Suppressor macrophage (primary cell): ENCODE measurements at regions not wholly inside any gene's neighbourhood (a gene's known extent, or its start where the extent isn't known, plus 50 kb on each side); places are given as distances from the start of the nearest gene placed in this dataset.

Source experiments
- DNase-seq, 4 experiments: peaks; one replicate each; pipeline ENCODE4 v3.0.0-alpha.2; 2020 to 2022

- no peak for DNase-seq
Measured at GRCh38 chr11:95508219-95508890, 277.4 kb upstream of the SESN3 start.

- DNase-seq, result no peak
Measured at GRCh38 chr11:95507794-95508193, 276.8 kb upstream of the SESN3 start.

- DNase-seq, result no peak
Measured at GRCh38 chr11:95506777-95507176, 275.8 kb upstream of the SESN3 start.

- peak; percentile 45 to 79 (median 72) for DNase-seq
Measured at GRCh38 chr11:95505927-95506426, 275.0 kb upstream of the SESN3 start.

DNA sequence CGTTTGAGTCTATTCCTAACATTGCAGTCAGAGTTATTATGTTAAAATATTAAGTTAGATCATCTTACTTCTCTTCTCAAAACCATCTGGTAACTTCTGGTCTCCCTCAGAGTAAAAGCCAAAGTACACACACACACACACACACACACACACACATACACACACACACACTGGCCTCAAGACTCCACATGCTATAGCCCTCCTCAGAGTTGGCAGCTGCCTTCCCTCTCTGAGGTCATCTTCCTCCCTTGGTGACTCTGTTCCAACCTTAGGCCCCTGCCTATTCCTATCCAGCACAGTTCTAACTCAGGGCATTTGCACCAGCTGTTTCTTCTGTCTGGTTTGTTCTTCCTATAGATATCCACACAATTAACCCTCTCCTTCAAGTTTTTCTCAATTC lies 272.0 kb upstream of the SESN3 start:
- no peak for DNase-seq

GRCh38 chr11:95502522-95502921 lies 271.5 kb upstream of the SESN3 start:
- DNase-seq, result no peak

DNA sequence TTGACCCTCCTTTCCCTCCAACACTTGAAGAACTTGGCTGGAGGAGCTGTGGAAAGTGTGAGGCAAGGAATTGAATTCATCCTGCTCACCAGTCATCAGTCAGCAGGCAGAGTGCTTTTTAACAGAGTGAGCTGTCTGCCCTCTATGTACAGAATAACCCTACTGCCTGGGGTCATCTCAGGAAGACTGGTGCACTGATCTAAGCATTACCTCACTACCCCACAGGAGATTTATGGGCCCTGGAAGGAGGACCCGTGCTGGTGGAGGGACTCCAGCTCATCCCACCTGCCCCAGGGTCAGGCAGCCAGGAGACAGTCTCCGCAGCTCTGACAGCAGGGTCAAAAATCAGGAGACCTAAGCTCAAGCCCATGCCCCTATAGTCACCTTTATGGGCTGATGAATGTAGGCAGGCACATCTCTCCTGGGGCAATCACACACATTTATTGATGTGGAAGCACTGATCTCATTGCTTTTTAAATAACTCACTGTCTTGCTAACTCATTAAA lies 270.8 kb upstream of the SESN3 start:
- DNase-seq, result no peak

- no peak for DNase-seq
Measured at GRCh38 chr11:95500466-95500865, 269.5 kb upstream of the SESN3 start.

DNA sequence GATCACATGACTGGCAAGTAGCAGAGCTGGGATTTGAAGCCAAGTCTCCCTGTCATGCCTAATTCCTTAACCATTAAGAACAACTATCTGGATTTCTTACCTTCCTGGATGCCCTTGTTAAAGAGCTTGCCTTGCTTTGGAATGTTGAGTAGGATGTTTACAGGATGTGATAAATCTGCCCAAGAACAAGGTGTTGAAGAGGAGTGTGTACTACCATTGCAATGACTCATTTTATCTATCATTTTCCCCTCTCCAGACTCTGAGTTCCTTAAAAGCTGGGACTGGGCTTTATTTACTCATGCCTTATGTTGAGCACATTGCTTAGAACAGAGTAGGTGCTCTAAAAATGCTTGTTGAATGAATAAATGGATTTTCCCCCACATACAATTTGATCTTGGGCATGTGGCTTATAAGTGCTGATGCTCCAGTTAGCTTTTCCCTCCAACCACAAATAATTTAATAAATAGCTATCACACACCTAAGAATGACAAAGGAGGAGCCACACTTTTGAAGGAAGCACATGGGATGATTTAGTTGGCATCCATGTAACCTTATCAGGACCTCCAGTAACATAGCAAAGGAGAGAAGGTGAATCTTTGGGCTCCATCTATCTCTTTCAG lies 268.6 kb upstream of the SESN3 start:
- DNase-seq, result no peak

- no peak for DNase-seq
Measured at GRCh38 chr11:95498722-95499425, 267.9 kb upstream of the SESN3 start.

GRCh38 chr11:95496901-95497300 lies 265.9 kb upstream of the SESN3 start:
- DNase-seq, result no peak

DNA sequence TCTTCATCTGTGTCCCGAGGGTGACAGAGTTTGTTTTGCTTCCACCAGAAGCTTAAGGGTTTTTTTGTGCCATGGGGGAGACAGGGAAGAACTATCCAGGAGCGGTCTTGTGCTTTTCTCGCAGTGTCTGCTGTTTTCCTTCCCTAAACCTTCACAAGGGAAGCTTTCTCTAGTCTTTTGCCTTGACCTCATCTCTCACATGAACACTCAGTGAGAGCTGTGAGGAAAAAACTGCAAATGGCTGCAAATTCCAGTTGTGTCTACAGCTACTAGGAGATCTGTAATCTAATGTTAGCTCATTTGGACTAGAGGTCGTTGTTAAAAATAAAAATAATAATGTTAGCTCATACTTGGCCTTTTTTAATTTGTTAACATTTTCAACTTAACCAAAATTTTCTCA lies 264.7 kb upstream of the SESN3 start:
- DNase-seq, result peak; percentile 47 to 72 (median 62)

- DNase-seq, result no peak
Measured at GRCh38 chr11:95494856-95495255, 263.9 kb upstream of the SESN3 start.

DNA sequence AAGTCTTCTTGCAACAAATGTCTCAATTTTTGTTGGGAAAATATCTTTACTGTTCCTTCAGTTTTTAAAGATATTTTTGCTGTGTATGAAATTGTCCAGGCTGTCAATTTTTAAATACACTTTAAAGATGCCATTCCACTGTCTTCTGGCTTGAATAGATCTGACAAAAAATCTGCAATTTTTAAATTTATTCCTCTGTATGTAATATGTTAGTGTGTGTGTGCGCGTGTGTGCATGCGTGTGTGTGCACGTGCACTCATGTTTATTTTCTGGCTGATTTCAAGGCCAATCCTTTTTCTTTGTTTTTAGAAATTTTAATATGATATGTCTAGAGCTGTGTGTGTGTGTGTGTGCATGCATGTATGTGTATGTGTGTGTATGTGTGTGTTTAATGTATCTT lies 263.2 kb upstream of the SESN3 start:
- no peak for DNase-seq

GRCh38 chr11:95490625-95491024 lies 259.6 kb upstream of the SESN3 start:
- DNase-seq, result no peak

DNA sequence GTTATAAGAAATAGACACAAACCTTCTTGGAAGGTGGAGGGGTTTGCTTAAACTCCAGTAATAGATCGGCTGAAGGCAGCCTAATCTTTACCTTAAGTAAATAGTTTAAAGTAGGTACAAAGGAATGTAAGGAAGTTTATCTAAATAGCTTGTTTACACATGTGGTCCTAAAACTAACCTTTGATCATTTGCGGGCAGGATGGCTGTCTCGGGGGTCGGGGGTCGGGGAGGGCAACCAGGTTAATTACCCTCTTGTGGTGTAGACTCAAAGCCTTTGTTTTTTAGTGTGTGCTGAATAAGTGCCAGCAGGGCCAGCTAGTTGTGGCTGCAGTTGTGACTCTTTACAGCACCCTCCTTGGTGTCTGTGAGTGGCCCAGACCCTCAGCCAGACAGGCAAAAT lies 256.9 kb upstream of the SESN3 start:
- DNase-seq, result no peak

DNA sequence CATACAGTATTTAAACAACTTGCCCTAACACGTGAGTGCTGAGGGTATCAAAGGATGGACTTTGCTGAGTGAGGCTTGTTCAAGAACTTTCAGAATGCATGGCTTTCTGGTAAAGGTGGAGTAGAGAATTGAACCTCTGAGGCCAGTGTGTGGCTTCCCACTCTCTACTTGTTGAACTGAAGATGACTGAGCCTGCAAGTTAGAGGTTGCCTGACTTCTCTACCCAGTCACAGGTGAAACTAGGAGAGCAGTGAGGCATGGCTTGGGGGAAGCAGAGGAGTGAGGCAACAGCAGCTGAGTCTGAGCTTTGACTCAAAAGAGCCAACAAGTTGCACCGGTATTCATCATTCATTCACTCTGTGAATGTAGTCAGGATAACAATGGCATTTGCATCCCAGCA lies 256.4 kb upstream of the SESN3 start:
- no peak for DNase-seq

GRCh38 chr11:95486979-95487378 lies 256.0 kb upstream of the SESN3 start:
- DNase-seq, result no peak

DNA sequence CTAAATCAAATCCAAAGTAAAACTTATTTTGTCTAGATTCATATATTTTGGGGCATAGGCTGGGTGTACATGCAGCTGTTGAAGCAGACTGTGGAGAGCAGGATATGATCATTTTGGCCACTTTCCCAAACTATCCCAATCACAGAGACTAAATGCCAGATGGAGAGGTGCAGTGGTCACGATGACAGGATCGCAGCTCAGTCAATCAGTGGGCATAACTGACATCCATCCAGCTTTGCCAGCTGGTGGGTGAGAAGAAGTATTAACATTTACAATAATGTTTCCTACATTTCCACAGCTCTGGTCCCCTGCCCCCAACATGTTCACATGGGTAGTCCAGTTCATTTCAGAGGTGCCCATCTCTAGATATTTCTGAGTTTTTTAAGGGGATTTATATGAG lies 255.5 kb upstream of the SESN3 start:
- no peak for DNase-seq

- DNase-seq, result no peak
Measured at GRCh38 chr11:95485115-95485900, 254.3 kb upstream of the SESN3 start.

DNA sequence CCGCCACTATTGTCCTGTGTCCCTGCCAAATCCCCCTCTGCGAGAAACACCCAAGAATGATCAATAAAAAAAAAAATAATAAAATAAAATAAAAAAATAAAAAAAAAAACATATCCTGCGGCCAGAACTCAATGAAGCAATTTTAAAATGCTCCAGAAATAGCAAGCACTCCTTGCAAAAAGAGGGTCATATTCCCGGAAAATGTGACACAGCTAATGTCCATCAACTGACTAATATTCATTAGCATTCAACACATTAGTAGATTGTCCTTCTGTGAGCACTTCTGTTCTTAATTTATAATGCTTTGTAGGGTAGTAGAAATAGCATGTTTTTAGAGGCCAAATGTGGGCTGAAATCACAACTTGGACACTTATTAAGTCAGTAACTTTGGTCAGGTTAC lies 252.3 kb upstream of the SESN3 start:
- no peak for DNase-seq

- DNase-seq, result no peak
Measured at GRCh38 chr11:95478003-95478402, 247.0 kb upstream of the SESN3 start.

- no peak for DNase-seq
Measured at GRCh38 chr11:95469258-95469657, 238.3 kb upstream of the SESN3 start.
